ENCODE measurements at regions not wholly inside any gene's neighbourhood (a gene's known extent, or its start where the extent isn't known, plus 50 kb on each side); places are given as distances from the start of the nearest gene placed in this dataset.

DNA sequence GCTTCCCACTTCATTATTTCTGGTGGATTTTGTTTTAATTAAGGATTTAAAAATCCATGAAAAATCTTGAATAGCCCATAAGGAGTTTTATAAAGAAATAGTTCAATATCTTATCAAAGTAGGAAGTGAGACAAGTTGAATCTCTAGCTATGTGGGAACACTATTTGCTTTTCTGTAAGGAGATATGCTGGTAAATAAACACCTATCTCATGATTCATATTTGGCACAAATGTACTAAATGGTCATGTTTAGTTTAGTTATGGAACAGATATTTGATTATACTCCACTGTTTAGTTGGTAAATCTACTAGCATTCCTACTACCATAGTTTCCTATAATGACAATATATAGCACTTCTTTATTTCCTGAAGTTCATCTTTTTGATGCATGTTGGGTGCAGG, 239.9 kb upstream of the CEP162 start:
- no peak overlapping the region for H3K4me3 ChIP-seq (ENCODE audit: insufficient read depth, low read length)
- no peak for DNase-seq (ENCODE audit: insufficient read length, low spot score, missing footprints)
- TF ChIP-seq, protein P1, sequence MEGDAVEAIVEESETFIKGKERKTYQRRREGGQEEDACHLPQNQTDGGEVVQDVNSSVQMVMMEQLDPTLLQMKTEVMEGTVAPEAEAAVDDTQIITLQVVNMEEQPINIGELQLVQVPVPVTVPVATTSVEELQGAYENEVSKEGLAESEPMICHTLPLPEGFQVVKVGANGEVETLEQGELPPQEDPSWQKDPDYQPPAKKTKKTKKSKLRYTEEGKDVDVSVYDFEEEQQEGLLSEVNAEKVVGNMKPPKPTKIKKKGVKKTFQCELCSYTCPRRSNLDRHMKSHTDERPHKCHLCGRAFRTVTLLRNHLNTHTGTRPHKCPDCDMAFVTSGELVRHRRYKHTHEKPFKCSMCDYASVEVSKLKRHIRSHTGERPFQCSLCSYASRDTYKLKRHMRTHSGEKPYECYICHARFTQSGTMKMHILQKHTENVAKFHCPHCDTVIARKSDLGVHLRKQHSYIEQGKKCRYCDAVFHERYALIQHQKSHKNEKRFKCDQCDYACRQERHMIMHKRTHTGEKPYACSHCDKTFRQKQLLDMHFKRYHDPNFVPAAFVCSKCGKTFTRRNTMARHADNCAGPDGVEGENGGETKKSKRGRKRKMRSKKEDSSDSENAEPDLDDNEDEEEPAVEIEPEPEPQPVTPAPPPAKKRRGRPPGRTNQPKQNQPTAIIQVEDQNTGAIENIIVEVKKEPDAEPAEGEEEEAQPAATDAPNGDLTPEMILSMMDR (IDR thresholded peaks at IDR 0.05; ENCODE audit: extremely low read depth, low read depth, low read length): no peak
- no peaks in the 10 kb centered on the region for H3K27me3 ChIP-seq (ENCODE audit: insufficient read depth, low read length)
- H3K9me3 ChIP-seq (ENCODE audit: low read depth, low read length): no peaks in the 10 kb centered on the region
- no peaks in the 10 kb centered on the region for H3K79me2 ChIP-seq (ENCODE audit: insufficient read depth, low read length)
- H3K4me1 ChIP-seq (ENCODE audit: insufficient read depth, low read length): peaks cover 21% of the 10 kb centered on the region
- H3K4me2 ChIP-seq (ENCODE audit: insufficient read depth, low read length): no peak overlapping the region
- H3K27ac ChIP-seq (ENCODE audit: low read depth, low read length): no peak overlapping the region
- no peak overlapping the region for H2AFZ ChIP-seq (ENCODE audit: low read length)
- H3K36me3 ChIP-seq (ENCODE audit: insufficient read depth, low read length): no peaks in the 10 kb centered on the region
- H4K20me1 ChIP-seq (ENCODE audit: insufficient read depth, low read length): no peaks in the 10 kb centered on the region

DNA sequence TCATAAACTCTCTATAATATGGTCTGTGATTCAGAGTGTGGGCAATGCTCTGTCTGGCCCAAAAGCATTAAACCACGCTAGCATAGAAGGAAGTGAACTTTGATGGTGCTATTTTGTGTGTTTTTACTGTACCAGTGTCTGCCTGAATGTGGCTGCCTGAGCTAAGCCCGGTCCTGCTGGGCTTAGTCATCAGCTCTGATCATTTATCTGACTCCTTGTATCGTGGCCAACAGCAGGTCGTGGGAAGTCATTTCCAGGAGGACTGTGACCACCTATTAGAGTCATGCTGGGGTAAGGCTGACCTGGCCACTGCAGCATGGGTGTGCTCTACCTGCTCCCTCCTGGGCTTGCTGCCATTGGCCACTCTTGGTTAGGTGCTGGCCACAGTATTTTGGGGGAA, 239.1 kb upstream of the CEP162 start:
- Histone ChIP-seq H3K36me3 (ENCODE audit: insufficient read depth, low read length) (no peaks in the 10 kb centered on the region), H3K27ac (ENCODE audit: low read depth, low read length) (peak overlapping the region; percentile 40), H3K4me3 (ENCODE audit: insufficient read depth, low read length) (no peak overlapping the region), H3K9me3 (ENCODE audit: low read depth, low read length) (no peaks in the 10 kb centered on the region), H3K79me2 (ENCODE audit: insufficient read depth, low read length) (no peaks in the 10 kb centered on the region), H4K20me1 (ENCODE audit: insufficient read depth, low read length) (no peaks in the 10 kb centered on the region), H3K4me1 (ENCODE audit: insufficient read depth, low read length) (peaks cover 27% of the 10 kb centered on the region), H2AFZ (ENCODE audit: low read length) (no peak overlapping the region), H3K27me3 (ENCODE audit: insufficient read depth, low read length) (no peaks in the 10 kb centered on the region), H3K4me2 (ENCODE audit: insufficient read depth, low read length) (peak overlapping the region; percentile 43)
- TF ChIP-seq, protein P1 (IDR thresholded peaks at IDR 0.05; ENCODE audit: extremely low read depth, low read depth, low read length): no peak
- DNase-seq (ENCODE audit: insufficient read length, low spot score, missing footprints): peak; percentile 74

DNA sequence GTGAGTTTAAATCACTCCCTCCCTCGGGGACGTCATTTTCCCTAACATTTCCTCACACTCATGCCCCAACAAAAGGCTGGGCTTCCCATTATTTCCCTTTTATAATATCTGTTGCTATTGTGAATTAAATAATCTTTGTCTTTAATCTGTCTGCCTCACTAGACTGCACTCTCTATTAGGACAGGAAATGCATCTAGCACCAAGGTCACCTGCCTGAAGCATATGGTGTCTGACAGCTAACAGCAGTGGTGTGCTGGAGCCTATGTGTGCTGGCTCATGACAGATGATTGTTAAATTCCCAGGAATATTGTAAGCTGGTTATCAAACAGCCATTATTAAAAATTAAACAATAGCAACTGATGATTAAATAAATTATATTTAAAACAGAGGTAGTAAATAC, 237.0 kb upstream of the CEP162 start:
- H3K4me3 ChIP-seq (ENCODE audit: insufficient read depth, low read length): no peak overlapping the region
- peaks cover 41% of the 10 kb centered on the region for H3K4me1 ChIP-seq (ENCODE audit: insufficient read depth, low read length)
- H3K27ac ChIP-seq (ENCODE audit: low read depth, low read length): no peak overlapping the region
- TF ChIP-seq, protein P1 (IDR thresholded peaks at IDR 0.05; ENCODE audit: extremely low read depth, low read depth, low read length): no peak
- H2AFZ ChIP-seq (ENCODE audit: low read length): no peak overlapping the region
- no peak overlapping the region for H3K4me2 ChIP-seq (ENCODE audit: insufficient read depth, low read length)
- H4K20me1 ChIP-seq (ENCODE audit: insufficient read depth, low read length): no peaks in the 10 kb centered on the region
- no peaks in the 10 kb centered on the region for H3K27me3 ChIP-seq (ENCODE audit: insufficient read depth, low read length)
- H3K36me3 ChIP-seq (ENCODE audit: insufficient read depth, low read length): no peaks in the 10 kb centered on the region
- DNase-seq (ENCODE audit: insufficient read length, low spot score, missing footprints): no peak
- no peaks in the 10 kb centered on the region for H3K79me2 ChIP-seq (ENCODE audit: insufficient read depth, low read length)
- no peaks in the 10 kb centered on the region for H3K9me3 ChIP-seq (ENCODE audit: low read depth, low read length)

DNA sequence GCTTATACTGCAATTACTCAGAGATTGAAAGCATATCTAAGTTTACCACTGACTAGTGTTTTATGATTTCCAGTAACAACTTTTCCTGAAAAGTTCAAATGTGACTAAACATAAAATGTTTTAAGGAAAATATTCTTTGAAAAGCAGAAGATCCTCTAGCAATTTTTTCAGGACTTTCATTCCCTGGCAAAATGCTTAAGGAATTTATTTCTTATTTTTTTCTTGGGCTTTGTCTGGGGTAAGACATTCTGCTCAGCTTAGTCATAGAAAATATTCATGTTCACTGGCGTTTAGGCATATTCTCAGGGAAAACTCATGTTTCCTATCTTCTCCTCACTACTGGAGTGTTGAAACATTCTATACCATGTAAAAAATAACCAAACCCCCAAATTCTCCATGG, 235.3 kb upstream of the CEP162 start:
- peaks cover 41% of the 10 kb centered on the region for H3K4me1 ChIP-seq (ENCODE audit: insufficient read depth, low read length)
- DNase-seq (ENCODE audit: insufficient read length, low spot score, missing footprints): peak; percentile 21
- H3K27me3 ChIP-seq (ENCODE audit: insufficient read depth, low read length): no peaks in the 10 kb centered on the region
- H3K36me3 ChIP-seq (ENCODE audit: insufficient read depth, low read length): no peaks in the 10 kb centered on the region
- peak overlapping the region; percentile 25 for H3K4me2 ChIP-seq (ENCODE audit: insufficient read depth, low read length)
- no peaks in the 10 kb centered on the region for H3K9me3 ChIP-seq (ENCODE audit: low read depth, low read length)
- no peak overlapping the region for H3K4me3 ChIP-seq (ENCODE audit: insufficient read depth, low read length)
- H3K27ac ChIP-seq (ENCODE audit: low read depth, low read length): peak overlapping the region; percentile 31
- TF ChIP-seq, protein P1 (IDR thresholded peaks at IDR 0.05; ENCODE audit: extremely low read depth, low read depth, low read length): no peak
- no peaks in the 10 kb centered on the region for H3K79me2 ChIP-seq (ENCODE audit: insufficient read depth, low read length)
- H4K20me1 ChIP-seq (ENCODE audit: insufficient read depth, low read length): no peaks in the 10 kb centered on the region
- H2AFZ ChIP-seq (ENCODE audit: low read length): no peak overlapping the region
